Activated T-cell treated with anti-CD3 and anti-CD28 coated beads for 48 hours (primary cell): ENCODE measurements at regions not wholly inside any gene's neighbourhood (a gene's known extent, or its start where the extent isn't known, plus 50 kb on each side); places are given as distances from the start of the nearest gene placed in this dataset.
"Not testable (repeated sequence)": the region's sequence is repeated elsewhere in the genome, so short reads cannot be mapped to it uniquely, and the experiment has no call there.

Experiments
- DNase-seq: peaks from one replicate; pipeline ENCODE4 v3.0.0-alpha.2; 2020; ENCODE audit warnings: low read depth

GRCh38 chr4:112007391-112007790, 137.9 kb upstream of the FAM241A start:
- DNase-seq: no peak

GRCh38 chr4:112015960-112016359, 129.3 kb upstream of the FAM241A start:
- no peak for DNase-seq

GRCh38 chr4:112023402-112023950, 121.8 kb upstream of the FAM241A start:
- DNase-seq: no peak

- DNase-seq: no peak
These were observed 119.2 kb upstream of the FAM241A start for GRCh38 chr4:112026058-112026457.

- DNase-seq: no peak
These were observed 115.5 kb upstream of the FAM241A start for GRCh38 chr4:112029771-112030171.

DNA sequence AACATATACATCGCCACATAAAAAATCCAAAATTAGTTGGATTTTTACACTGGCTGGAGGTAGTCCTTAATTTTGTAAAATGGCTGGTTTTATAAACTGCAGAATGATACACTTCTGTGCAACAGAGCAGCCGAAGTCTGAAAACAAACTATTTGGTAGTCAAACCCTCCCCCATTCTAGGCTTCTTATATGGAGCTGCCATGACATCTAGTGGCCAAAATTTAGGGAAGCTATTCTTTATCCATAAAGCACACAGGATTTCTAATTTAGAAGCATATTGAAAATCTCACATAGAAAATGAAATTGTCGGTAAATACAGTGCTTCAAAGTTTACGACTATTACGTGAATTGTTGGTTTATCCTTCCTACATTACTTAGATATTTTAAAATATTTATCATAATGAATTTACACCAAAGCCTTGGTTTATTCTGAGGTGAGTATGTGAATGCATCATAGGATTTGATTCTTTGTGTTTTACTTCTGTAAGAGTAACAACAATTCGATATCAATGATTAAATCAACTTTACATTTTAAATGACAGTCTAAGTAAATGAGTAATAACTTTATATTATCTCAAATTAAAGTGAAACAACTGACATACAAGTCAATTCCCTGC, 113.4 kb upstream of the FAM241A start:
- no peak for DNase-seq

GRCh38 chr4:112036886-112037285, 108.4 kb upstream of the FAM241A start:
- DNase-seq: no peak

DNA sequence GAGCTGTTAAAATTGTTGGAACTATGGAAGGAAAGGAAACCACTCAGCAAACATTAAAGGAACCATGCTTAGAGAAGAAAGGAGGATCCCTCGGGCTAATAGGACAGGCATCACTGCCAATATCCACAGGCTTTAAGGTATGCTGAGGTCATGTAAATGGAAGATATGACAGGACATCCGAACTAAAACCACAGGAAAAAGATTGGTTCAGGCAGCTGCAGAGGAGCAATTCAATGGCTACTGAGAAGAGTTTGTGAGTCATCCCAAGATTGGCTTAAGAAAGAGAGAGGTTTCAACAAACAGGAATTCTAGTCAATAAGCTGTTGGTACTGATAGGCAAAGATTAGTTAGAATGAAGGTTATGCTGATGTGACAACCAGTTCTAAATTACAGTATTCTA, 106.4 kb upstream of the FAM241A start:
- DNase-seq: no peak

DNA sequence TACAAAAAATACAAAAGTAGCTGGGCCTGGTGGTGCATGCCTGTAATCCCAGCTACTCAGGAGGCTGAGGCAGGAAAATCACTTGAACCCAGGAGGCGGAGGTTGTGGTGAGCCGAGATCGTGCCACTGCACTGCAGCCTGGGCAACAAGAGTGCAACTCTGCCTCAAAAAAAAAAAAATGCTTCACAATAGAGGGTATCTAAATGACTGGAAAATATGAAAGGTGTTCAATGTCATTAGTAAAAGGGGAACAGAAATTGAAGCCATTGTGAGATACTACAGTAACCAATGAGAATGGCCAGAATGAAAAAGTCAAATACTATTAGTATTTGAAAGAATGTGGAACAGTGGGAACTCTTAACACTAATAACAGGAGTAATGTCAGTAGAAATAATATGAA, 96.1 kb upstream of the FAM241A start:
- not testable (repeated sequence) for DNase-seq

DNA sequence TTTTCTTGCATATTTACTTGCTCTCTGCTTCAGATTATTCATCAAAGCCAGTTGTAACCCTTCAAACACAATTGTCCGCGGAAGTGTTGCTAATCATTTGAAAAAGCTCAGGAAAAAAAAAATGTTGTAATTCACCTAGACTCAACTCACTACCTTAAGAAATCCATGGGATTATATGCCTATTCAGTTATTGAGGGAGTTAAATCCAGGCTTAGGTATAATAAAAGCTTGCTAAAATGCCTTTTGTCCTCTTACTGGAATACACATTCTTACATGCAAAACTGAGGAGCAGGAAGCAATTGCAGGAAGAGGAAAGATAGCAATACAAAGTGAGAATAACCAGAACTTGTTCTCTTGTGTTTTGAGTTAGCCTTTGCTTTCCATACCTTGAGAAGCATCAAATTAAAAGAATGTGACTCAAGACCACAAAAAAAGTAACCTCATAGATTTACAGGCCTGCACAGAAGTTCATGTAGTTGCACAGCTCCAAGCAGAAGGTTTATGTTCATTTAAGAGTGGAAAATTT, 91.4 kb upstream of the FAM241A start:
- no peak for DNase-seq

DNA sequence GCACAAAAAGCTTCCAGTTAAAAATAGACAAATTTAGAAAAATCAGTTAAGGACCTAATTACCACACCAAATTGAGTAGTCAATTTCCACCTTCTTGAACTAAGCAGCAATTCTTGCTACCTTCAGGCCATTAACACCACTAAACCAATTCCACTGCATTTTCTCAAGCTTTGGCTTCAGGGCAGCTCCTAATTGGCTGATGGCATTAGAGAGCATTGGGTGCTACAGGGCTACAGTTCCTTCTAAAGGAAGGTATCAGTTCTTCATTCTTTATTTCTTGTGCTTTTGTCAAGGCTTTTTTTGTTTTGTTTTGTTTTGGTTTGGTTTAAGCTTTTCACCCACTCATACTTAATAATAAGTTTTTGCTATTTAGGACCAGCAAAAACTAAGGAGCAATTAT, 90.2 kb upstream of the FAM241A start:
- no peak for DNase-seq

- no peak for DNase-seq
These were observed 87.8 kb upstream of the FAM241A start for GRCh38 chr4:112057470-112057869.

DNA sequence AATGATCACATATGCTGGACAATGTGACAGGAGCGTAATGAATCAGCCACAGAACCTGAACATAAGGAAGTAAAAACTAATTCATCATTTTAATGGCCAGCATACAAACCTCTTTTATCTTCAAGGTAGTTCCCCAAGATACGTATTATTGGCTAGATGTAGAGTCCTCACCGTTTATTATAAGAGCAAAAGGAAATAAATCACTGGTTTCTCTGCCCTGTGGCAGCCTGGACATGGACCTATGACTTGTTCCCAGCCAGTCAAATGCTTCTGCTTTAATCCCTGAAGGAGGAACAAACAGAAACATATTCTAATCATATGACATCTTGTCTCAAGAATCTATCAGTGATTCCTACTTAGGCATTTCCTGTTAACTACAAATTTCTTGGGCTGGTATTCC, 86.8 kb upstream of the FAM241A start:
- DNase-seq: no peak

GRCh38 chr4:112060212-112060611, 85.0 kb upstream of the FAM241A start:
- DNase-seq: no peak

DNA sequence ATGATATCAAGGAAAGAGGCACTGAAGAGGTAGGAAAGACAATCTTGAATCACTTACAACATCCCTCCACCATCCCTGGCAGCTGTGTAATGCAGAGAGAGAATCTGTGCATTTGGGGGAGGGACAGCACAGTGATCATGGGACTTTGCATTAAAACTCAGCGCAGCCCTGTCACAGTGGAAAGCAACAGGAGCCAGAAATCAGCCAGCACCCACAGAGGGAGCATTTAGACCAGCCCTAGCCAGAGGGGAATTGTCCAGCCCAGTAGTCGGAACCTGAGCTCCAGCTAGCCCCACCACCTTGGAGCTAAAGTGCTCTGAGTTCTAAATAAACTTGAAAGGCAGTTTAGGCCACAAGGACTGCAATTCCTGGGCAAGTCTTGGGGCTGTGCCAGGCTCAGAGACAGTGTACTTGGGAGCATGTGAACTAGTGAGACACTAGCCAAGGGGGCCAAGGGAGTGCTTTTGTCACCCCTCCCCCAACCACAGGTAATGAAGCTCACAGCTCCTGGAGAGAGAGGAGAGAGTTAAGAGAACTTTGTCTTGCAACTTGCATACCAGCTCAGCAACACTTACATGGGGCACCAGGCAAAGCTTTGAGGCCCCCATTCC, 83.9 kb upstream of the FAM241A start:
- DNase-seq: no peak

GRCh38 chr4:112063260-112063659, 82.0 kb upstream of the FAM241A start:
- no peak for DNase-seq

GRCh38 chr4:112069110-112069509, 76.1 kb upstream of the FAM241A start:
- no peak for DNase-seq

GRCh38 chr4:112073181-112073580, 72.1 kb upstream of the FAM241A start:
- no peak for DNase-seq

- no peak for DNase-seq
These were observed 70.0 kb upstream of the FAM241A start for GRCh38 chr4:112075129-112075753.

DNA sequence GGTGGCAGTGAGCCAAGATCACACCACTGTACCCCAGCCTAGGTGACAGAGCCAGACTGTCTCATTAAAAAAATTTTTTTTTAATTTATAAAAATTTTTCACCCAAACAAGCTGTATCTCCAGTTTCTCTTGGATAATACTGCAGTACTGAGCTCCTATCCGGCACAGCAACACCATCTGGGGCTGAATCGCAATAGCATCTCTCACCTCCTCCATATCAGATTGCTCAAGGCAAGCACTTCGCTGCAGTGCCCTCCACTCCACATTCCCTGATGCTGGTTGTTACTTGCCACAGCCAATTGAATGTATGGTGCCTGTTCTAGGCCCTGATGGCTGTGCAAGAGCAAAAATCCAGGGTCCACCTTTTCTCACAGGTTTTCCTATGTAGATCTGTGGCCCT, 69.3 kb upstream of the FAM241A start:
- DNase-seq: no peak

- DNase-seq: no peak
These were observed 68.2 kb upstream of the FAM241A start for GRCh38 chr4:112076919-112077608.

DNA sequence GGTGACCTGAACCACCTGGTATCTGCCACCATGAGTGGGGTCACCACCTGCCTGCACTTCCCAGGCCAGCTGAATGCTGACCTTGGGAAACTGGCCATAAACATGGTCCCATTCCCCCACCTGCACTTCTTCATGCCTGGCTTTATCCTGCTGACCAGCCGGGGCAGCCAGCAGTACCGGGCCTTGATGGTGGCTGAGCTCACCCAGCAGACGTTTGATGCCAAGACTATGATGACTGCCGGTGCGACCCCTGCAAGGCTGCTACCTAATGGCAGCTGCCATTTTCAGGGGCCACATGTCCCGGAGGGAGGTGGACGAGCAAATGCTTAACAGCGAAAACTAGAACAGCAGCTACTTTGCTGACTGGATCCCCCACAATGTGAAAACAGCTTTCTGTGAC, 67.5 kb upstream of the FAM241A start:
- no peak for DNase-seq
